T-helper 2 cell treated with Interferon-gamma antibody and Interleukin-4, amounts not matched to agents 100 ng/mL and 5 ng/mL, for 36 hours (primary cell): ENCODE measurements at regions not wholly inside any gene's neighbourhood (a gene's known extent, or its start where the extent isn't known, plus 50 kb on each side); places are given as distances from the start of the nearest gene placed in this dataset.
"Not testable (repeated sequence)": the region's sequence is repeated elsewhere in the genome, so short reads cannot be mapped to it uniquely, and the experiment has no call there.

ENCODE experiments used
- intact Hi-C: fragments of 100-400 bp; cut with micrococcal nuclease; formaldehyde crosslinking; loops from one replicate; pipeline ENCODE4 v1.15.1; 2023

- intact Hi-C loops: loop anchor here (10.0 kb wide), 1 partner anchor 950 kb away; no protein-coding TSS in a partner anchor
These were observed 155.5 kb upstream of the MOCS2 start for GRCh38 chr5:53265043-53265442.

GRCh38 chr5:53268241-53268640 lies 158.7 kb upstream of the MOCS2 start:
- intact Hi-C loops: loop anchor here (10.0 kb wide), 1 partner anchor 947 kb away; no protein-coding TSS in a partner anchor

GRCh38 chr5:53275666-53276065 lies 166.1 kb upstream of the MOCS2 start:
- intact Hi-C loops: no loop called here

GRCh38 chr5:53276825-53277224 lies 167.3 kb upstream of the MOCS2 start:
- intact Hi-C loops: no loop called here

- intact Hi-C loops: no loop called here
These were observed 167.9 kb upstream of the MOCS2 start for GRCh38 chr5:53277491-53277890.

- intact Hi-C loops: no loop called here
These were observed 178.0 kb upstream of the MOCS2 start for GRCh38 chr5:53287573-53287972.

- intact Hi-C loops: no loop called here
These were observed 179.0 kb upstream of the MOCS2 start for GRCh38 chr5:53288511-53288910.

- intact Hi-C loops: no loop called here
These were observed 181.5 kb upstream of the MOCS2 start for GRCh38 chr5:53291047-53291446.

GRCh38 chr5:53291528-53291927 lies 182.0 kb upstream of the MOCS2 start:
- intact Hi-C loops: no loop called here

GRCh38 chr5:53298841-53299240 lies 181.6 kb upstream of the FST start:
- intact Hi-C loops: no loop called here

GRCh38 chr5:53302529-53302928 lies 177.9 kb upstream of the FST start:
- intact Hi-C loops: no loop called here

GRCh38 chr5:53303105-53303504 lies 177.3 kb upstream of the FST start:
- intact Hi-C loops: no loop called here

- intact Hi-C loops: not testable (repeated sequence)
These were observed 175.1 kb upstream of the FST start for GRCh38 chr5:53305316-53305715.

GRCh38 chr5:53309653-53310052 lies 170.8 kb upstream of the FST start:
- intact Hi-C loops: no loop called here

- intact Hi-C loops: no loop called here
These were observed 168.7 kb upstream of the FST start for GRCh38 chr5:53311681-53312080.

GRCh38 chr5:53313145-53313544 lies 167.3 kb upstream of the FST start:
- intact Hi-C loops: no loop called here

GRCh38 chr5:53318303-53318702 lies 162.1 kb upstream of the FST start:
- intact Hi-C loops: no loop called here

GRCh38 chr5:53319315-53319714 lies 161.1 kb upstream of the FST start:
- intact Hi-C loops: no loop called here

GRCh38 chr5:53321073-53321472 lies 159.4 kb upstream of the FST start:
- intact Hi-C loops: no loop called here

- intact Hi-C loops: no loop called here
These were observed 158.7 kb upstream of the FST start for GRCh38 chr5:53321721-53322120.

- intact Hi-C loops: no loop called here
These were observed 158.2 kb upstream of the FST start for GRCh38 chr5:53322257-53322656.

GRCh38 chr5:53323511-53323910 lies 156.9 kb upstream of the FST start:
- intact Hi-C loops: no loop called here

GRCh38 chr5:53323943-53324642 lies 156.3 kb upstream of the FST start:
- intact Hi-C loops: no loop called here
